Prostate gland (tissue), 2 donors: ENCODE measurements at regions not wholly inside any gene's neighbourhood (a gene's known extent, or its start where the extent isn't known, plus 50 kb on each side); places are given as distances from the start of the nearest gene placed in this dataset.

Experiments used
- POLR2A ChIP-seq: fragments of 450-650 bp; IDR thresholded peaks from one replicate; pipeline ENCODE4 v1.6.1; 2016; ENCODE audit warnings: antibody characterized with exemption, mild to moderate bottlenecking
- POLR2AphosphoS5 ChIP-seq: sonication (generic); formaldehyde crosslinking; IDR thresholded peaks from one replicate; pipeline ENCODE4 v1.6.1; 2017; ENCODE audit warnings: antibody characterized with exemption
- TF ChIP-seq, protein P1 (sequence below), 4 experiments: fragments of 200-600 bp in 2 of 4; fragments of 450-650 bp in 2 of 4; sonication (generic) in 2 of 4; IDR thresholded peaks; 1 replicate in 3 of 4; 2 replicates in 1 of 4; pipeline ENCODE4 v1.5.1; 2016 to 2019; ENCODE audit warnings: antibody characterized with exemption in 4 of 4, mild to moderate bottlenecking in 2 of 4, moderate library complexity in 2 of 4

DNA sequence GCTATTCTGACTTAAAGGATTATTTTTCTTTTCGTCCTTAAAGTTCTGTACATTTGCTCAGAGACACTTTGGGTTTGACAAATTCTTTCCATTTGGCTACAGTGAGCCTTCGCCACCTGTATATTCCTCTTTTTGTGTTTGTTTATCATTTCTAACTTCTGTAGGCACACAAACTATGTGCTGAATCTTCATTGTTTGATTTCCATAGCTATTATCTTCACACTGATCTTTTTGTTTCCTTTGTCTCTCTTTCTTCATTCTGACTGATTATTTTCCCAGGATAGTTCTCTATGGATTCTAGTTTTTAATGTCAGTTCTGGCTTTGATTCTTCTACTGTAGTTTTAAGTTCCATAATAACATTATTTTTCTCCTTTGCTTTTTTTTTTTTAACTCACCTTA is 350.2 kb downstream of the ZNF521 start:
- TF ChIP-seq POLR2A (no peak), POLR2AphosphoS5 (no peak)
- TF ChIP-seq, protein P1, sequence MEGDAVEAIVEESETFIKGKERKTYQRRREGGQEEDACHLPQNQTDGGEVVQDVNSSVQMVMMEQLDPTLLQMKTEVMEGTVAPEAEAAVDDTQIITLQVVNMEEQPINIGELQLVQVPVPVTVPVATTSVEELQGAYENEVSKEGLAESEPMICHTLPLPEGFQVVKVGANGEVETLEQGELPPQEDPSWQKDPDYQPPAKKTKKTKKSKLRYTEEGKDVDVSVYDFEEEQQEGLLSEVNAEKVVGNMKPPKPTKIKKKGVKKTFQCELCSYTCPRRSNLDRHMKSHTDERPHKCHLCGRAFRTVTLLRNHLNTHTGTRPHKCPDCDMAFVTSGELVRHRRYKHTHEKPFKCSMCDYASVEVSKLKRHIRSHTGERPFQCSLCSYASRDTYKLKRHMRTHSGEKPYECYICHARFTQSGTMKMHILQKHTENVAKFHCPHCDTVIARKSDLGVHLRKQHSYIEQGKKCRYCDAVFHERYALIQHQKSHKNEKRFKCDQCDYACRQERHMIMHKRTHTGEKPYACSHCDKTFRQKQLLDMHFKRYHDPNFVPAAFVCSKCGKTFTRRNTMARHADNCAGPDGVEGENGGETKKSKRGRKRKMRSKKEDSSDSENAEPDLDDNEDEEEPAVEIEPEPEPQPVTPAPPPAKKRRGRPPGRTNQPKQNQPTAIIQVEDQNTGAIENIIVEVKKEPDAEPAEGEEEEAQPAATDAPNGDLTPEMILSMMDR (IDR thresholded peaks at IDR 0.05): no peak
